GM21717 (cell line): ENCODE measurements at regions not wholly inside any gene's neighbourhood (a gene's known extent, or its start where the extent isn't known, plus 50 kb on each side); places are given as distances from the start of the nearest gene placed in this dataset.

ENCODE experiments used
- ATAC-seq: cut with Tn5 transposase; IDR thresholded peaks from one replicate; pipeline ENCODE4 v1.9.1; 2021; ENCODE audit warnings: mild to moderate bottlenecking, moderate library complexity; ENCODE audit not compliant: unreplicated experiment

GRCh38 chrX:88397551-88397950, 349.5 kb upstream of the CPXCR1 start:
- no peak for ATAC-seq

DNA sequence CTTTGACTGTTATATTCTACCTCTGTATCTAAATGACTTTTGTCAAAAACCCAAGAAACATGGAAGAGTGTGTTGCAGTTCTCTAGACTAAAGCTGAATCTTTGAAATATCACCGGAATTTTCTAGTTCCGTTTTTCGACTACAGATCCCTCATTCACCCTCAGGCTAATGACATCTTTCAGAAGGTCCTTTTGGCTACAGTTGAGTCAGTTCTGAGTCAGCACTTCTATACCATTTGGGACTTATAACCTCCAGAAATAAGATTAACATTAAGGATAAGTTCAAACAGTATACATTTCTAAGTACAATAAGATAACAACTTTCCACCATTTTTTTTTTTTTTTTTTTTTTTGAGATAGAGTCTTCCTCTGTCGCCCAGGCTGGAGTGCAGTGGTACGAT, 331.0 kb upstream of the CPXCR1 start:
- no peak for ATAC-seq

DNA sequence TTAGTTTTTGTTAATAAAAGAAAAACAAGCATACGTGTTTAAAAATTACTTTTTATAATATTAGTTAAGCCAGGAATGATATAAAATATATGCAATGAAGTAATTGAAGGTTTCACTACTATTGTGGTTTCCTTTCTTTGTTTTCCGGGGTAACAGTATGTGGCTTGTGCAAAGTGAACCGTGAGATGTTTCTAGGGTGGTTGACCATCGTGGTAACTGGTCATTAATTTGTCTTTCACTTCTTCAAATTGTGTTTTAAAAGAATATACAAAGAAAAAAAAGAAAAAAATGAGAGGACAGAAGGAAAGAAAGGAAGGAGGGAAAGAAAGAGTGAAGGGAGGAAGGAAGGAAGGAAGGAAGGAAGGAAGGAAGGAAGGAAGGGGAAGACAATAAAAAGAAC, 330.1 kb upstream of the CPXCR1 start:
- no peak for ATAC-seq

DNA sequence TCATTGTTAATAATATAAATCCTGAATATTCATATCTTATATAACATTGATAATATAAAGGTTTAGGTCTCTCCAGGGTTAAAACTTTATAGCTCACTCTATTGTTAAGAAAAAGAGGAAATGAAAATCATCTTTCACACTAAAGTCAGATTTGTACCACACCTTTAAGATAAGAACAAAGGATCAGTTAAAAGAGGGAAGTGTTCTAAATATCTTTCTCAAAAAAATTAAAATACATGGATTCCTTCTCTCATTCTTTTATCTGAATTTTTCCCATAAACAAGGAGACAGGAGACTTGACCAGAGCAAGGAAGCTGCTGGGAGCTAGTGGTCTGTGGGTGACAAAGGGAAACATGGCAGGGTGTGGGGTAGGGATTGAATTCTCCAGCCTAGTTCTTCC, 323.0 kb upstream of the CPXCR1 start:
- no peak for ATAC-seq

DNA sequence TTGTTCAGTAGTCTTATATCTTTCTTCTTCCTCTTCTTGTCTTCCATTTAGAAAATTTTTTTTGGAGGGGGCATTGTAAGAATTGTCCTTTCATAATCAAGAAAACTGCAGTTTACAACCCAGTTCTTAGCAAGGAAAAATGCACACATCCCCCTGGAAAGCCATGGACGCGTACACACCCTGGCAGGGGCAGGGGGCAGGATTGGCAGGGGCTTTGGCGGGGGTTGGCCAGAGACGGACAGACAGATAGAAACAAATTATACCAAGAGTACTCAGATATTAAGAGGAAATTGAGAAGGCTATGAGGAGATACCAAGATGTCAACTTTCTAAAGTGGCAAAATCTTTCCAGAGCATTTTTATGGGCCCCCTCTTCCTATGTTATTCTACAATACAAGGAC, 322.5 kb upstream of the CPXCR1 start:
- no peak for ATAC-seq

DNA sequence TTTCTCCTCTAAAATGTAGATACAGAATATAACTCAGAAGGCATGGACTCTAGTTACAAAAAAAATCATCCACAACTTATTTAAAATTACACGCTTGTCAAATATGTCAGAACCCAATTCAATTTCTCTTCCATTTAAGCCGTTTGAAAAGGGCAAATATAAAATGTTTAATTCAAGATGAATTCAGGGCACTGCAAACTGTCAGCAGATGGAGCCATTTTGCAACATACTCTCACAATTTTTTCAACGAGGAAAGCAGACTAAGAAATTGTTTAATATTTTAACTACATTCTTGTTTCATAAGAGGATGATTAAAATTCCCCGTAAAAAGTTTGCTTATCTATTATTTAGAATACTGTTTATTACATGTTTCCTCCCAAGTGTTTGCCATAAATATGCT, 321.3 kb upstream of the CPXCR1 start:
- ATAC-seq: no peak

DNA sequence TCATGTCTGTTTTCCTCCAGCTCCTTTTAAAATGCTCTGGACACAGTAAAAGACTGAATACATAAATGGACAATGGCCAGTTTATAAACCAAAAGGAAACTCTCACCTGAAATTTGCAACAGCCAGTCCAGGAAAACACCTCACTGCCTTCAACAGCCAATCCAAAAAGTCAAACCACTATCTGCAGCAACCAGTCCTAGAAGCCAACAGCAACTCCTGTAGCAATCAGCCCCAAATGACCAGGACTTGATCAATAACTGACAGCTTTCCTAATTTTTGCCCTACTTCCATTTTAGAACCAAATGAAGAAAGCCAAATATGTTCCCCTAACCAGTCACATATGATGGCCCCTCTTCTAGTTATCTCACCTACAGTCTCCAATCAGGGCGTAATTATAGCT, 309.5 kb upstream of the CPXCR1 start:
- ATAC-seq: no peak

GRCh38 chrX:88438209-88438608, 308.8 kb upstream of the CPXCR1 start:
- no peak for ATAC-seq

GRCh38 chrX:88439935-88440334, 307.1 kb upstream of the CPXCR1 start:
- no peak for ATAC-seq
